Tibial artery (tissue), 4 donors: ENCODE measurements at regions not wholly inside any gene's neighbourhood (a gene's known extent, or its start where the extent isn't known, plus 50 kb on each side); places are given as distances from the start of the nearest gene placed in this dataset.

Experiments used
- DNase-seq, 2 donors: peaks; one replicate each; pipeline ENCODE4 v3.0.0-alpha.2; 2019
- H3K27ac ChIP-seq, 2 donors: fragments of 200-600 bp; sonication (generic) in 1 of 2; 1 replicate in 1 of 2; 2 replicates in 1 of 2; pipeline ENCODE4 v1.5.1; 2018 to 2019; ENCODE audit warnings: mild to moderate bottlenecking in 1 of 2
- H3K27me3 ChIP-seq, 2 donors: fragments of 200-600 bp; sonication (generic) in 1 of 2; one replicate each; pipeline versions ENCODE4 v1.5.1 to v1.6.0; 2016 to 2019
- H3K36me3 ChIP-seq, 3 donors: fragments of 200-600 bp; sonication (generic) in 2 of 3; one replicate each; pipeline ENCODE4 v1.5.1; 2016 to 2019; ENCODE audit warnings: mild to moderate bottlenecking in 2 of 3
- H3K4me1 ChIP-seq, 4 donors: fragments of 200-600 bp; sonication (generic) in 2 of 4; 1 replicate in 3 of 4; 2 replicates in 1 of 4; pipeline ENCODE4 v1.5.1; 2016 to 2019
- H3K4me3 ChIP-seq, 2 donors: fragments of 200-600 bp; sonication (generic) in 1 of 2; 1 replicate in 1 of 2; 2 replicates in 1 of 2; pipeline ENCODE4 v1.5.1; 2018 to 2019; ENCODE audit warnings: mild to moderate bottlenecking in 2 of 2
- H3K9me3 ChIP-seq, 3 donors: fragments of 200-600 bp; sonication (generic) in 1 of 3; one replicate each; pipeline ENCODE4 v1.5.1; 2016 to 2019
- CTCF ChIP-seq, 2 experiments: fragments of 200-600 bp in 1 of 2; fragments of 450-650 bp in 1 of 2; IDR thresholded peaks; one replicate each; pipeline ENCODE4 v1.5.1; 2017 to 2019; ENCODE audit warnings: antibody characterized with exemption in 2 of 2, mild to moderate bottlenecking in 1 of 2, moderate library complexity in 1 of 2
- intact Hi-C: fragments of 100-400 bp; cut with DNase I; formaldehyde crosslinking; loops from one replicate; pipeline ENCODE4 v1.15.0; 2023; ENCODE audit warnings: low total_unique reads

GRCh38 chr11:22567759-22568158 lies 57.9 kb downstream of the FANCF start:
- intact Hi-C loops: no loop called here
- Histone ChIP-seq H3K27me3 (no peaks in the 10 kb centered on the region), H3K4me3 (no peak overlapping the region), H3K36me3 (no peaks in the 10 kb centered on the region), H3K4me1 (no peaks in the 10 kb centered on the region), H3K9me3 (no peaks in the 10 kb centered on the region), H3K27ac (no peak overlapping the region)
- no peak for TF ChIP-seq CTCF (IDR thresholded peaks at IDR 0.05)
- DNase-seq: no peak

GRCh38 chr11:22566293-22566692 lies 59.3 kb downstream of the FANCF start:
- Histone ChIP-seq H3K9me3 (no peaks in the 10 kb centered on the region), H3K27ac (no peak overlapping the region), H3K27me3 (no peaks in the 10 kb centered on the region), H3K4me1 (no peaks in the 10 kb centered on the region), H3K36me3 (no peaks in the 10 kb centered on the region), H3K4me3 (no peak overlapping the region)
- intact Hi-C loops: no loop called here
- DNase-seq: no peak
- no peak for TF ChIP-seq CTCF (IDR thresholded peaks at IDR 0.05)

GRCh38 chr11:22561283-22561682 lies 64.3 kb downstream of the FANCF start:
- no peak for TF ChIP-seq CTCF (IDR thresholded peaks at IDR 0.05)
- Histone ChIP-seq H3K36me3 (no peaks in the 10 kb centered on the region), H3K4me3 (no peak overlapping the region), H3K27ac (no peak overlapping the region), H3K27me3 (no peaks in the 10 kb centered on the region), H3K4me1 (no peaks in the 10 kb centered on the region), H3K9me3 (no peaks in the 10 kb centered on the region)
- intact Hi-C loops: no loop called here
- no peak for DNase-seq

GRCh38 chr11:22559416-22559815 lies 66.2 kb downstream of the FANCF start:
- H3K36me3 ChIP-seq: no peaks in the 10 kb centered on the region
- no peak for TF ChIP-seq CTCF (IDR thresholded peaks at IDR 0.05)
- H3K4me1 ChIP-seq: no peaks in the 10 kb centered on the region
- DNase-seq: no peak
- H3K27ac ChIP-seq: no peak overlapping the region
- intact Hi-C loops: no loop called here
- H3K9me3 ChIP-seq: no peaks in the 10 kb centered on the region
- no peaks in the 10 kb centered on the region for H3K27me3 ChIP-seq
- no peak overlapping the region for H3K4me3 ChIP-seq

GRCh38 chr11:22558664-22559063 lies 67.0 kb downstream of the FANCF start:
- H3K4me1 ChIP-seq: no peaks in the 10 kb centered on the region
- H3K27ac ChIP-seq: no peak overlapping the region
- H3K36me3 ChIP-seq: no peaks in the 10 kb centered on the region
- H3K4me3 ChIP-seq: no peak overlapping the region
- no peak for TF ChIP-seq CTCF (IDR thresholded peaks at IDR 0.05)
- no peaks in the 10 kb centered on the region for H3K9me3 ChIP-seq
- DNase-seq: no peak
- intact Hi-C loops: no loop called here
- no peaks in the 10 kb centered on the region for H3K27me3 ChIP-seq

GRCh38 chr11:22556381-22556780 lies 69.2 kb downstream of the FANCF start:
- H3K9me3 ChIP-seq: no peaks in the 10 kb centered on the region
- H3K36me3 ChIP-seq: no peaks in the 10 kb centered on the region
- H3K4me3 ChIP-seq: no peak overlapping the region
- DNase-seq: no peak
- intact Hi-C loops: no loop called here
- H3K27me3 ChIP-seq: no peaks in the 10 kb centered on the region
- no peak for TF ChIP-seq CTCF (IDR thresholded peaks at IDR 0.05)
- H3K4me1 ChIP-seq: no peaks in the 10 kb centered on the region
- no peak overlapping the region for H3K27ac ChIP-seq
